Trophoblast cell (in vitro differentiated cells and primary cell): ENCODE measurements at regions not wholly inside any gene's neighbourhood (a gene's known extent, or its start where the extent isn't known, plus 50 kb on each side); places are given as distances from the start of the nearest gene placed in this dataset.
A peak's percentile ranks its signal among the peaks of the same experiment; 100 is the strongest.

ENCODE experiments used
- DNase-seq, 2 donors: peaks; one replicate each; pipeline ENCODE4 v3.0.0-alpha.2; 2016
- H2AFZ ChIP-seq: 2 replicates; pipeline ENCODE4 v1.6.1; 2013; ENCODE audit warnings: low read length, moderate library complexity, mild to moderate bottlenecking; ENCODE audit not compliant: insufficient read depth, poor library complexity
- H2AK5ac ChIP-seq: 2 replicates; pipeline ENCODE4 v1.6.1; 2013; ENCODE audit warnings: mild to moderate bottlenecking, low read length
- H2BK120ac ChIP-seq: 2 replicates; pipeline ENCODE4 v1.6.1; 2013; ENCODE audit warnings: low read length, mild to moderate bottlenecking, moderate library complexity; ENCODE audit not compliant: insufficient read depth, poor library complexity
- H2BK12ac ChIP-seq: 2 replicates; pipeline ENCODE4 v1.6.1; 2013; ENCODE audit warnings: mild to moderate bottlenecking, low read length, moderate library complexity
- H2BK5ac ChIP-seq: 2 replicates; pipeline ENCODE4 v1.6.1; 2013; ENCODE audit warnings: low read length, low read depth, moderate library complexity, mild to moderate bottlenecking; ENCODE audit not compliant: poor library complexity
- H3K14ac ChIP-seq: 2 replicates; pipeline ENCODE4 v1.6.1; 2013; ENCODE audit warnings: mild to moderate bottlenecking, low read length
- H3K18ac ChIP-seq: 2 replicates; pipeline ENCODE4 v1.6.1; 2013; ENCODE audit warnings: mild to moderate bottlenecking, low read length
- H3K23ac ChIP-seq: 2 replicates; pipeline ENCODE4 v1.6.1; 2013; ENCODE audit warnings: low read length
- H3K27ac ChIP-seq: 2 replicates; pipeline ENCODE4 v1.5.1; 2013; ENCODE audit warnings: low read depth, mild to moderate bottlenecking, inconsistent platforms, low read length, moderate library complexity
- H3K27me3 ChIP-seq: 2 replicates; pipeline ENCODE4 v1.6.1; 2013; ENCODE audit warnings: inconsistent platforms, mild to moderate bottlenecking, low read length, moderate library complexity; ENCODE audit not compliant: insufficient read depth
- H3K36me3 ChIP-seq, 2 experiments: 1 replicate in 1 of 2; 2 replicates in 1 of 2; pipeline ENCODE4 v1.6.1; 2013; ENCODE audit warnings: low read length in 2 of 2, mild to moderate bottlenecking in 2 of 2, moderate library complexity in 1 of 2; ENCODE audit not compliant: insufficient read depth in 2 of 2, control insufficient read depth in 1 of 2
- H3K4ac ChIP-seq: 2 replicates; pipeline ENCODE4 v1.6.1; 2013; ENCODE audit warnings: low read depth, mild to moderate bottlenecking, low read length, moderate library complexity
- H3K4me1 ChIP-seq, 2 experiments: 1 replicate in 1 of 2; 2 replicates in 1 of 2; pipeline ENCODE4 v1.6.1; 2013; ENCODE audit warnings: low read length in 2 of 2, mild to moderate bottlenecking in 2 of 2, moderate library complexity in 1 of 2; ENCODE audit not compliant: insufficient read depth in 2 of 2, control insufficient read depth in 1 of 2
- H3K4me2 ChIP-seq: 2 replicates; pipeline ENCODE4 v1.6.1; 2013; ENCODE audit warnings: inconsistent platforms, mild to moderate bottlenecking, low read length, moderate library complexity
- H3K4me3 ChIP-seq: 2 replicates; pipeline ENCODE4 v1.5.1; 2013; ENCODE audit warnings: mild to moderate bottlenecking, low read depth, low read length, inconsistent platforms
- H3K79me1 ChIP-seq: one replicate; pipeline ENCODE4 v1.6.1; 2013; ENCODE audit warnings: low read length
- H3K79me2 ChIP-seq: 2 replicates; pipeline ENCODE4 v1.6.1; 2013; ENCODE audit warnings: low read length, mild to moderate bottlenecking; ENCODE audit not compliant: control insufficient read depth, insufficient read depth, poor library complexity
- H3K9ac ChIP-seq: 2 replicates; pipeline ENCODE4 v1.6.1; 2013; ENCODE audit warnings: mild to moderate bottlenecking, low read length
- H3K9me3 ChIP-seq: 2 replicates; pipeline ENCODE4 v1.6.1; 2013; ENCODE audit warnings: low read depth, mild to moderate bottlenecking, control low read depth, inconsistent platforms, low read length; ENCODE audit not compliant: insufficient read depth
- H4K12ac ChIP-seq: 2 replicates; pipeline ENCODE4 v1.6.1; 2013; ENCODE audit warnings: low read depth, mild to moderate bottlenecking, low read length, moderate library complexity
- H4K8ac ChIP-seq: 2 replicates; pipeline ENCODE4 v1.6.1; 2013; ENCODE audit warnings: low read depth, mild to moderate bottlenecking, low read length, moderate library complexity
- H4K91ac ChIP-seq: one replicate; pipeline ENCODE4 v1.6.1; 2013; ENCODE audit warnings: low read depth, mild to moderate bottlenecking, low read length, moderate library complexity
- WGBS: extraction: QIAGEN DNeasy Blood & Tissue Kit; methylation state at CpG from one replicate; pipeline ENCODE4 v1.1.7; 2013; ENCODE audit warnings: missing lambda C conversion rate; ENCODE audit not compliant: insufficient read length, insufficient coverage; ENCODE audit errors: extremely low coverage; 5-methylcytosine and 5-hydroxymethylcytosine counted together

DNA sequence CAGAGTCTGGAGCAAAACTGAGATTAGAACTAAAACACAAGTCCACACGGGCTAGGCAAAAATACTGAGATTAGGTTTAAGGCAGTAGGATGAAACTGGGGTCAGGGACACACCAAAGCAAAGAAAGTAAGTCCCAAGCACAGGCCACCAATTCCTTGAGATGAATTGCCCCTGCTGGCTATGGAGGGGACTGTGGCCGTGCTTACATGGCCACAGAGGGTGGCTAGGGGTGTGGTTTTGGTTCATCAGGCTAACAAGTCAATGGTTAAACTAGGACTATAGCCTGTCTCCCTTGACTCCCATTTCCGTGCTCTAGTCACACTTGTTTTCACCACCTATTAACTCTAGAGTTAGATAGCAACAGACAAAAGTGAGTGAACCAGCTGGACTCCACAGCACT, 394.8 kb downstream of the PBX1 start:
- H2BK12ac ChIP-seq: peak overlapping the region; percentile 46
- H3K14ac ChIP-seq: no peak overlapping the region
- WGBS: no CpG with 5 or more reads among the region's 3 CpGs

GRCh38 chr1:164953098-164953497, 394.1 kb downstream of the PBX1 start:
- Histone ChIP-seq H3K79me1 (peaks cover 5% of the 10 kb centered on the region), H3K9ac (no peak overlapping the region), H3K27ac (no peak overlapping the region), H3K9me3 (peaks cover 4% of the 10 kb centered on the region), H2AFZ (no peak overlapping the region), H2BK12ac (peak overlapping the region; percentile 52), H2BK5ac (no peak overlapping the region), H4K12ac (no peak overlapping the region), H3K18ac (no peak overlapping the region), H3K79me2 (no peaks in the 10 kb centered on the region), H3K36me3 (peaks cover 2 to 3% of the 10 kb centered on the region in 2 experiments), H3K4ac (no peak overlapping the region), H3K4me2 (no peak overlapping the region), H2BK120ac (peak overlapping the region; percentile 36), H4K91ac (peak overlapping the region; percentile 32), H3K4me3 (no peak overlapping the region), H3K27me3 (no peaks in the 10 kb centered on the region), H4K8ac (no peak overlapping the region), H3K14ac (no peak overlapping the region), H3K4me1 (peaks cover 3% of the 10 kb centered on the region in 2 experiments), H3K23ac (no peak overlapping the region), H2AK5ac (no peak overlapping the region)
- no peak for DNase-seq
- WGBS: no CpG with 5 or more reads among the region's 1 CpG

More for the DNA sequence above, 394.8 kb downstream of the PBX1 start:
- Histone ChIP-seq H3K4me1 (peaks cover 3% of the 10 kb centered on the region in 2 experiments), H3K9me3 (peaks cover 4% of the 10 kb centered on the region), H3K4ac (no peak overlapping the region), H3K79me1 (peaks cover 5% of the 10 kb centered on the region), H2AK5ac (no peak overlapping the region), H4K91ac (no peak overlapping the region), H3K18ac (no peak overlapping the region), H3K27me3 (no peaks in the 10 kb centered on the region), H2AFZ (no peak overlapping the region), H3K9ac (no peak overlapping the region), H3K27ac (no peak overlapping the region), H3K36me3 (peaks cover 2 to 3% of the 10 kb centered on the region in 2 experiments), H3K79me2 (no peaks in the 10 kb centered on the region), H3K4me2 (no peak overlapping the region), H4K12ac (no peak overlapping the region), H2BK120ac (no peak overlapping the region), H2BK5ac (no peak overlapping the region), H3K23ac (no peak overlapping the region), H4K8ac (no peak overlapping the region), H3K4me3 (no peak overlapping the region)
- DNase-seq: no peak

GRCh38 chr1:164951508-164951907, 392.5 kb downstream of the PBX1 start:
- H3K4ac ChIP-seq: no peak overlapping the region

GRCh38 chr1:164950541-164950986, 391.6 kb downstream of the PBX1 start:
- H3K27ac ChIP-seq: peak overlapping the region; percentile 95
- peaks cover 2 to 3% of the 10 kb centered on the region in 2 experiments for H3K36me3 ChIP-seq
- peaks cover 4% of the 10 kb centered on the region for H3K9me3 ChIP-seq
- no peak overlapping the region for H2BK120ac ChIP-seq
- H3K79me1 ChIP-seq: peaks cover 5% of the 10 kb centered on the region
- H3K4me3 ChIP-seq: no peak overlapping the region
- H3K4me2 ChIP-seq: peak overlapping the region; percentile 2
- no peak overlapping the region for H3K14ac ChIP-seq
- H4K8ac ChIP-seq: no peak overlapping the region
- H3K4me1 ChIP-seq: peaks cover 3% of the 10 kb centered on the region in 2 experiments
- H3K27me3 ChIP-seq: no peaks in the 10 kb centered on the region
- WGBS: no CpG with 5 or more reads among the region's 5 CpGs
- DNase-seq: no peak
- no peak overlapping the region for H4K91ac ChIP-seq
- H2BK5ac ChIP-seq: no peak overlapping the region
- no peak overlapping the region for H2BK12ac ChIP-seq
- no peak overlapping the region for H3K4ac ChIP-seq
- H2AK5ac ChIP-seq: no peak overlapping the region
- H4K12ac ChIP-seq: no peak overlapping the region
- no peak overlapping the region for H3K23ac ChIP-seq
- no peak overlapping the region for H3K18ac ChIP-seq
- no peak overlapping the region for H2AFZ ChIP-seq
- H3K79me2 ChIP-seq: no peaks in the 10 kb centered on the region
- no peak overlapping the region for H3K9ac ChIP-seq

More at GRCh38 chr1:164951508-164951907, 392.5 kb downstream of the PBX1 start:
- peaks cover 4% of the 10 kb centered on the region for H3K9me3 ChIP-seq
- no peak overlapping the region for H2BK5ac ChIP-seq
- peaks cover 5% of the 10 kb centered on the region for H3K79me1 ChIP-seq
- H3K4me2 ChIP-seq: no peak overlapping the region
- no peak overlapping the region for H2AFZ ChIP-seq
- no peak overlapping the region for H3K18ac ChIP-seq
- H3K79me2 ChIP-seq: no peaks in the 10 kb centered on the region
- H3K36me3 ChIP-seq: peaks cover 2 to 3% of the 10 kb centered on the region in 2 experiments
- no peak overlapping the region for H2AK5ac ChIP-seq
- no peak overlapping the region for H2BK12ac ChIP-seq
- H3K4me3 ChIP-seq: no peak overlapping the region
- no peak overlapping the region for H4K12ac ChIP-seq
- no peak overlapping the region for H2BK120ac ChIP-seq
- no peaks in the 10 kb centered on the region for H3K27me3 ChIP-seq
- WGBS: no CpG with 5 or more reads among the region's 3 CpGs
- H4K91ac ChIP-seq: no peak overlapping the region
- no peak overlapping the region for H4K8ac ChIP-seq
- peaks cover 3% of the 10 kb centered on the region in 2 experiments for H3K4me1 ChIP-seq
- no peak overlapping the region for H3K9ac ChIP-seq
- DNase-seq: no peak
- H3K27ac ChIP-seq: peak overlapping the region; percentile 95
- H3K23ac ChIP-seq: no peak overlapping the region
- no peak overlapping the region for H3K14ac ChIP-seq
